ENCODE measurements at regions not wholly inside any gene's neighbourhood (a gene's known extent, or its start where the extent isn't known, plus 50 kb on each side); places are given as distances from the start of the nearest gene placed in this dataset.

- DNase-seq (ENCODE audit: low read depth in 3 of 3, low spot score in 2 of 3) = no peak
These were observed 60.6 kb upstream of the CD34 start for GRCh38 chr1:207971331-207972219.

- DNase-seq (ENCODE audit: low read depth in 3 of 3, low spot score in 2 of 3) = no peak
These were observed 59.7 kb upstream of the CD34 start for GRCh38 chr1:207970329-207971233.

- DNase-seq (ENCODE audit: low read depth in 3 of 3, low spot score in 2 of 3) = no peak
These were observed 58.6 kb upstream of the CD34 start for GRCh38 chr1:207969528-207969927.

- DNase-seq (ENCODE audit: low read depth in 3 of 3, low spot score in 2 of 3) = no peak
These were observed 57.6 kb upstream of the CD34 start for GRCh38 chr1:207968521-207969009.

GRCh38 chr1:207967703-207968102 lies 56.8 kb upstream of the CD34 start:
- no peak for DNase-seq (ENCODE audit: low read depth in 3 of 3, low spot score in 2 of 3)

- no peak for DNase-seq (ENCODE audit: low read depth in 3 of 3, low spot score in 2 of 3)
These were observed 55.6 kb upstream of the CD34 start for GRCh38 chr1:207966521-207966920.

- DNase-seq (ENCODE audit: low read depth in 3 of 3, low spot score in 2 of 3) = no peak
These were observed 54.8 kb upstream of the CD34 start for GRCh38 chr1:207965392-207966387.

GRCh38 chr1:207964195-207964966 lies 53.5 kb upstream of the CD34 start:
- DNase-seq (ENCODE audit: low read depth in 3 of 3, low spot score in 2 of 3) = no peak

GRCh38 chr1:207963427-207964194 lies 52.7 kb upstream of the CD34 start:
- peak; percentile 75 to 85 (median 81) for DNase-seq (ENCODE audit: low read depth in 3 of 3, low spot score in 2 of 3)

- peak in 1 of 3 donors; percentile 41 for DNase-seq (ENCODE audit: low read depth in 3 of 3, low spot score in 2 of 3)
These were observed 51.9 kb upstream of the CD34 start for GRCh38 chr1:207962716-207963426.
